RPMI8226 (cell line): ENCODE measurements at regions not wholly inside any gene's neighbourhood (a gene's known extent, or its start where the extent isn't known, plus 50 kb on each side); places are given as distances from the start of the nearest gene placed in this dataset.
A peak's percentile ranks its signal among the peaks of the same experiment; 100 is the strongest.
"Not testable (repeated sequence)": the region's sequence is repeated elsewhere in the genome, so short reads cannot be mapped to it uniquely, and the experiment has no call there.

Source experiments
- DNase-seq: peaks from one replicate; pipeline ENCODE4 v3.0.0-alpha.2; 2015

DNA sequence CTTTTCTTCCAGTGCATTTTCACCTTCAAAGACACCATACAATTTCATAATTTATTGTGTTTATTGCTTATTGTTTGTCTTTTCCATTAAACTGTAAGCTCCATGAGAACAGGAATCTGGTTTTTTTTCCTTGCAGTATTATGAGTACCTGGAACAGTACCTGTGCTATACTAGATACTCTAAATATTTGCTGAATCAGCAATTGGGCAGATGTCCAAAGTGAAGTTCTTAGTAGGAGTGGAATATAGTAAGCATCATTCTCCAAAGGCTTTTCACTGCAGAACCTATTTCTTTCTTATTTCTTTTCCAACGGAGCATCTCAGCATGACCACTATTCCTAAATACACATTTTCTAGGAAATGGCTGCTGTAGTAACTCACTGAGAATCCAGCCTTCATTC is 269.0 kb upstream of the CCL2 start:
- DNase-seq, result no peak

GRCh38 chr17:33986566-33986965 is 268.5 kb upstream of the CCL2 start:
- no peak for DNase-seq

DNA sequence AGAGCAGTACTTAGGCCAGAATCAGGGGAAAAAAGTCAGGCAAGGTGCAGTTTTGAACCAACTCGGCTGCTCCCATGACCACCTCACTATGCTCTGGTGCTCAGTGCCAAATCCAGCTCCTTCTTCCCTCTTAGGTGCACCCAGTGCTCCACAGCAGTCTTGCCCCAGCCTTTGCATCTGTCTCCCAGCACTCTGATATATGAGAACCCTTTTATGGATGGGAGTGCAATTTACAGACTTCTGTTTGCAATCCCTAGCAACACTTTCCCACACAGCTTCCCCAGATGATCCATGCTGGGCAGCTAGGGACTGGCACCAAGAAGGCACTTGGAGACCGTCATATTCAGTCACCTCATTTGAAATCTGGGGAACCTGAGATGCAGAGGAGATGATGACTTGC is 267.9 kb upstream of the CCL2 start:
- no peak for DNase-seq

- DNase-seq, result no peak
These were observed 265.5 kb upstream of the CCL2 start for GRCh38 chr17:33989361-33990148.

- no peak for DNase-seq
These were observed 264.0 kb upstream of the CCL2 start for GRCh38 chr17:33990943-33991706.

DNA sequence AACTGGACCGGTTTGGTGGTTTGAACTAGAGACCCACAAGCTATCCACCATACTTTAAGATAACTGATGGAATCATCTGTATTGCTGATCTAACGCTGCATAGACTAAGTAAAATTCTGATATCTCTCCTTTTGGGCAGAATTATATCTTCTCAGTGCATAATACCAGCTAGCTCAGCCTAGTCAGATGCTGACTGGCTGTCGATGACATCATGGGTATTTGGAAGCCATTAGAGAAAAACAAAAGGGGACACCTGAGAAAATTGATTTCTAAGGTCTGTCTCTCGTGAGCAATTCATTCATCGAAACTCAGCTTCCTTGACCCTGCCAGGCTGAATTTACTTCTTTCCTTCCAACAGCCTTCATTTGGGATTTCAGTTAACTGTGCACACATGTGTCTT is 263.0 kb upstream of the CCL2 start:
- no peak for DNase-seq

DNA sequence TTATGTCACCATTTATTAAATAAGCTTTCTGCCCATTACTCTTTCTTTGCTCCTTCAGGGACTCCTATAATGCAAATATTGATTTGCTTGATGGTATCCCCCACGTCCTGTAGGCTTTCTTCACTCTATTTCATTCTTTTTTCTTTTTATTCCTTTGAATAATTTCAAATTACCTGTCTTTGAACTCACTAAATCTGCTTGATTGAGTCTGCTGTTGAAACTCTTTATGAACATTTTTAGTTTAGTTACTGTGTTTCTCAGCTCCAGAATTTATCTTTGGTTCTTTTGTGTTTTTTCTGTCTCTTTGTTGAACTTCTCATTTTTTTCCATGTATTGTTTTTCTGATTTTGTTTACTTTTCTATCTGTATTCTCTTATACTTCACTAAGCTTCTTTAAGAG is 254.4 kb upstream of the CCL2 start:
- DNase-seq, result no peak

DNA sequence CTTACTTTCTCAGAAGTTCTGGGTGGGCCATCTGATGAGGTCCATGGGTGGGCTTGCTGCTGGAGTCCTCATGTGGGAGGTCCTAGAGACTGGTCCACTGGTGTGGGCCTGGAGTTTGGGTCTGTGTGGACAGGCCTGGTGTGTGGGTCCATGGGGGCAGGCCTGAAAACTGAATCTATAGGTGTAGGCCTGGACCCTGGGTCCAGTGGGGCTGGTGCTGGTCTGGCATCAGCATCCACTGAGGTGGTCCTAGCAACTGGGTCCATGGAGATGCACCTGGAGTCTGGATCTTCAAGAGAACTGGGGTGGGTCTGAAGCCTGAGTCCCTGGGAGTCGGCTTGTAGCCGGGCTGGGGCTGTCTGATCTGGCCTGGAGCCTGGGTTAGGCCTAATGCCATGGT is 253.8 kb upstream of the CCL2 start:
- no peak for DNase-seq

GRCh38 chr17:34006126-34006525 is 249.0 kb upstream of the CCL2 start:
- DNase-seq, result no peak

DNA sequence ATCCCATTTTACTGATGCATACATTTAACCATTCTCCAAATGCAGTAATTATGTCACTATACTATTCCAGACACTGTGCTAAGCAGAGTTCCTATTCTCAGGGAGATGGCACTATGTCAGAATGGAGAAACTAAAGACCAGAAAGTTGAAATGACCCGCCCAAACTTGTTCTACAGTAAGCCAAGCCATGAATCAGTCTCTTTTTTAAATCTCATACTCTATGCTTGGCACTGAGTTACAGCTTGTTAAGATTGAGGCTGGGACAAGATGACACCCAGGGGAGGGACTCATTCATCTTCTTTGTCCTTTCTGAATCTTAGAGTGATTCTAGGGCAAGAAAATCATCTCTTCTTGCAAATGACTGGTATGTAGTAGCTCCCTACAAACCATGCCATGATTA is 247.0 kb upstream of the CCL2 start:
- no peak for DNase-seq

DNA sequence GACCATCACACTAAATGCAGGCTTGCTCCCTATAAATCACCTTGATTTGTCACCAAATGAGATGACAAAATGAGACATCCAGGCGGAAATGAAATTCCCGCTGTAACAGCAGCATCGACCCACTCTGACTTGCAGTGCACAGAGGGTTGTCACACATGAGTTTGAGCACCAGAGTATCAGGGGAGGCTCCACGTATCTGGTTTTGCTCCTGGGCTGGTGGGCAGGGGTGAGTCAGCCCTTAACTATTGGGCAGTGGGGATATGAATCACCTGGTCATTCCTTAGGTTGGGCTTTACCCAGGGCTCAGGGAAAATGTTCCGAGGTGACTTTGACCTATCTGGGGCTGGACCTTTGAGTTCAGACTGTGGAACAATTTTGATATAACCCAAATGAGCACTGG is 245.2 kb upstream of the CCL2 start:
- DNase-seq, result no peak

- no peak for DNase-seq
These were observed 244.6 kb upstream of the CCL2 start for GRCh38 chr17:34010534-34010933.

DNA sequence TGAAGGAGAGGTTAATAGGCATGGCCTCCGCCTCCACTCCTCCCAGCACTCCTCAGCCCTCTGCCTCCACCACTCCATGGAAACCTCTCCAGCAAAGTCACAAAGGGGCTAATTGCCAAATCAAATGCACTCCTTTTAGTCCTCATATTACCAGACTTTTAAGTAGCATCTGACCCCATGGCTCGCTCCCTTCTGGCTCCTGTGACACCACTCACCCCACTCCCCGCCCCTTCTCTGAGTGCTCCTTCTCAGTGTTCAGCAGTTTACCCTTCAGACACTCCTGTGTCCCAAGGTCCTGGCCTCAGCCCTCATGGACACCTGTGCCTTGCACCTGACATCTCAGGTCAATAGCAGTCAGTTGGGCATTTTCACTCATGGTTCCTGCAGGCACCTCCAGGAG is 243.5 kb upstream of the CCL2 start:
- DNase-seq, result no peak

DNA sequence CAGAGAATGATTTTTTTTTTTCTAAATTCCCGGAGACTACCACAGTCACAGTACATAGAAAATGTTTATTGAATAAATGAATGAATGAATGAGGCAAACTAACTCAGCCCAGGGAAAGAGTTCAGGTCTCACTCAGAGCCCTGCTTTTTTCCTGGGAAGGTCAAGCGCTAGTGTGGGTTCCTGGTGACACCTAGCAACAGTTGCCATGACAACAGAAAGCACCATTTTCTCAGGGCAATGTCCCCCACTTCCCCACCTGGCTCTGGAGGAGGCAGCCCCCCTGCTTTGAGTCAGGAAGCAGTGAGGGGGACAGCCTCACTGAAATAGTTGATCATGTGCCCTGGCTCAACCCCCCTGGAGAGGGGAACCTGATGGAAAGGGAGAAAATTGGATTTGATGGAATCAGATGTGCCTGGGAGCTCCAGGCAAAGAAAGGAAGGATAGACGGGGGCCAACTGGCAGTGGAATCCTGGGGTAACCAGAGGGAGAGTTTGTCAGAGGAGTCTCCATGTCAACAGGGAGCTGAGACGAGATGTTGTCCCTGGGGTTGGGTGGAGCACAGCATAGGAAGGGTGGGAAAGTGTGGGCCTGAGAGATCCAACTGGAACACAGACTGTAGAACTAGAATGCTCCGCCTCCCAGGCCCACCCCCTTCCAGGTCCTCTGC is 242.2 kb upstream of the CCL2 start:
- DNase-seq, result no peak

GRCh38 chr17:34015253-34015652 is 239.8 kb upstream of the CCL2 start:
- no peak for DNase-seq

GRCh38 chr17:34024386-34024785 is 230.7 kb upstream of the CCL2 start:
- DNase-seq, result no peak

- peak; percentile 15 for DNase-seq
These were observed 230.1 kb upstream of the CCL2 start for GRCh38 chr17:34024806-34025551.

- DNase-seq, result not testable (repeated sequence)
These were observed 224.5 kb upstream of the CCL2 start for GRCh38 chr17:34030601-34031000.

GRCh38 chr17:34032305-34032704 is 222.8 kb upstream of the CCL2 start:
- DNase-seq, result not testable (repeated sequence)

GRCh38 chr17:34038786-34039185 is 216.3 kb upstream of the CCL2 start:
- not testable (repeated sequence) for DNase-seq

- DNase-seq, result not testable (repeated sequence)
These were observed 215.9 kb upstream of the CCL2 start for GRCh38 chr17:34039213-34039612.

DNA sequence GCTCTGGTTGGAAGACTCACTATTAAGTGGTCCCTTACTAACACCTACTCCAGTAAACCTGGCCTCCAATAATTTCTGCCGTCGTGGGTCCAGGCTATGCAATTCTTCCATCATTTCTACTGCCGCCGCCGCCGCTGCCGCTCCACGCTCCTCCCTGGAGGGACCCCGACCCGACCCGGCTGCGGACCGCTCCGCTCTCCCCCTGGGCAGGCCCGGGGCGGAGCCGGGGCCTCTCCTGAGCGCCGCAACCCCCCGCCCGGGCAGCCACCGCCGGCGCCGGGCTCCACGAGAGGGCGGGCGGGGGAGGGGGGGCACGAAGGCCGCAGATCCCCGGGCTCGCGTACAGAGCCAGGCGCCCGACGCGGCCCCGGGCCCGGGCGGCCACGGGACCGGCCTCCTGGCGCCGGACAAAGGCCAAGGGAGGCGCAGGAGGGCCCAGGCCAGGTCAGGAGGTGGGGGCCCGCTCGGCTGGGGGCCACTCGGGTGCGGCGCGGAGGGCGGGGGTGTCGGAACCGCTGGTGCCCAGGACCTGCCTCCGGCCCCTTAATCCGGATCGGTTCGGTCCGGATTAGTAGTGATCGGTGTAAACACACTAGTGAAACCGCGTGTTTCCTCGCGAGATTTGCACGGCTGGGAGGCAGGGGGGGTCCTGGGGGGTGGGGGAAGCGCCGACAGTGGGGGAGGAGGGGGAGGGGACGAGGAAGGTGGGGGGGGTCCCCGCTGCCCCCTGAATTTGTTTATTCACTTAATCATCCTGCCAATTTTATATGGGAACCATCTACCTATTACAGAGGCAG is 215.1 kb upstream of the CCL2 start:
- DNase-seq, result not testable (repeated sequence)
